B cell (primary cell): ENCODE measurements at regions not wholly inside any gene's neighbourhood (a gene's known extent, or its start where the extent isn't known, plus 50 kb on each side); places are given as distances from the start of the nearest gene placed in this dataset.

Experiments used
- ATAC-seq: fragments of 200-7000 bp; cut with Tn5 transposase; one replicate; pipeline ENCODE4 v1.10.0; 2021; ENCODE audit warnings: low read depth, mild to moderate bottlenecking, moderate number of reproducible peaks, moderate library complexity
- CTCF ChIA-PET: fragments of 350-600 bp; sonication (Branson Sonifier 250); formaldehyde crosslinking; loops from one replicate; lab custom pipeline; 2021; ENCODE audit warnings: antibody characterized with exemption, inconsistent platforms; lab: Charles Lee
- POLR2A ChIA-PET: fragments of 350-600 bp; sonication (Branson Sonifier 250); formaldehyde crosslinking; loops from one replicate; lab custom pipeline; 2021; ENCODE audit warnings: antibody characterized with exemption; lab: Charles Lee
- DNase-seq: peaks from one replicate; pipeline ENCODE4 v3.0.0; 2013
- H2AFZ ChIP-seq: 2 replicates; pipeline ENCODE4 v1.6.1; 2012; ENCODE audit warnings: mild to moderate bottlenecking, low read depth, low read length; ENCODE audit not compliant: insufficient read depth, poor library complexity, severe bottlenecking
- H3K27ac ChIP-seq, 2 donors: 1 replicate in 1 of 2; 2 replicates in 1 of 2; pipeline ENCODE4 v1.5.1; 2012 to 2013; ENCODE audit warnings: low read length in 2 of 2, mild to moderate bottlenecking in 2 of 2, moderate library complexity in 1 of 2
- H3K27me3 ChIP-seq, 4 experiments: fragments of 200-600 bp in 1 of 4; sonication (generic) in 1 of 4; replicated peaks in 1 of 4; 1 replicate in 2 of 4; 2 replicates in 2 of 4; pipeline versions ENCODE4 v1.6.1 to v1.7.0; 2013 to 2016; ENCODE audit warnings: low read length in 3 of 4, mild to moderate bottlenecking in 2 of 4, mixed read lengths in 1 of 4, moderate library complexity in 1 of 4; ENCODE audit not compliant: insufficient read depth in 4 of 4, control insufficient read depth in 3 of 4; ENCODE audit errors: control extremely low read depth in 1 of 4
- H3K36me3 ChIP-seq, 2 experiments: replicated peaks in 1 of 2; 1 replicate in 1 of 2; 2 replicates in 1 of 2; pipeline versions ENCODE4 v1.6.1 to v1.7.1; 2013; ENCODE audit warnings: low read length in 1 of 2; ENCODE audit not compliant: insufficient read depth in 2 of 2, control insufficient read depth in 1 of 2; ENCODE audit errors: control extremely low read depth in 1 of 2, extremely low read depth in 1 of 2
- H3K4me1 ChIP-seq, 2 donors: fragments of 200-600 bp in 1 of 2; sonication (generic) in 1 of 2; 1 replicate in 1 of 2; 2 replicates in 1 of 2; pipeline versions ENCODE4 v1.5.1 to v1.6.1; 2013 to 2017; ENCODE audit warnings: low read length in 2 of 2; ENCODE audit not compliant: control insufficient read depth in 2 of 2, insufficient read depth in 2 of 2
- H3K4me2 ChIP-seq: replicated peaks from 2 replicates; pipeline ENCODE3; 2012; ENCODE audit warnings: mild to moderate bottlenecking, low read depth, low read length; ENCODE audit not compliant: poor library complexity, severe bottlenecking
- H3K4me3 ChIP-seq, 5 experiments: fragments of 200-600 bp in 1 of 5; sonication (generic) in 1 of 5; 1 replicate in 3 of 5; 2 replicates in 2 of 5; pipeline versions ENCODE4 v1.5.1 to v1.7.0; 2011 to 2016; ENCODE audit warnings: low read length in 4 of 5, mild to moderate bottlenecking in 4 of 5, low read depth in 2 of 5, control low read depth in 1 of 5, moderate library complexity in 1 of 5; ENCODE audit not compliant: insufficient read depth in 1 of 5; ENCODE audit errors: control extremely low read depth in 1 of 5, extremely low read depth in 1 of 5
- H3K79me2 ChIP-seq: fragments of 200-600 bp; sonication (generic); one replicate; pipeline ENCODE4 v1.6.0; 2016; ENCODE audit warnings: low read length; ENCODE audit not compliant: control insufficient read depth, insufficient read depth
- H3K9ac ChIP-seq: fragments of 200-600 bp; sonication (generic); 2 replicates; pipeline ENCODE4 v1.6.1; 2017; ENCODE audit warnings: mild to moderate bottlenecking, low read length, moderate library complexity
- H3K9me3 ChIP-seq, 3 donors: one replicate each; pipeline versions ENCODE4 v1.6.1 to v1.7.1; 2013; ENCODE audit warnings: low read length in 2 of 3; ENCODE audit not compliant: control insufficient read depth in 2 of 3, insufficient read depth in 1 of 3; ENCODE audit errors: control extremely low read depth in 1 of 3
- H4K20me1 ChIP-seq: 2 replicates; pipeline ENCODE4 v1.6.0; 2012; ENCODE audit warnings: mild to moderate bottlenecking, low read length; ENCODE audit not compliant: insufficient read depth, control insufficient read depth, poor library complexity, severe bottlenecking
- H3K27ac Mint-ChIP-seq: one replicate; pipeline ENCODE4 v1.8.0; 2021; ENCODE audit warnings: mixed read lengths
- H3K27me3 Mint-ChIP-seq: one replicate; pipeline ENCODE4 v1.8.0; 2021; ENCODE audit warnings: mixed read lengths
- H3K4me1 Mint-ChIP-seq: one replicate; pipeline ENCODE4 v1.8.0; 2021; ENCODE audit warnings: mixed read lengths
- H3K4me3 Mint-ChIP-seq: one replicate; pipeline ENCODE4 v1.8.0; 2021; ENCODE audit warnings: mixed read lengths
- H3K9me3 Mint-ChIP-seq: one replicate; pipeline ENCODE4 v1.8.0; 2022; ENCODE audit warnings: mixed read lengths; ENCODE audit not compliant: insufficient read depth
- CTCF ChIP-seq: fragments of 200-600 bp; IDR thresholded peaks from one replicate; pipeline ENCODE4 v1.8.0; 2022; ENCODE audit warnings: antibody characterized with exemption, mild to moderate bottlenecking
- EZH2 ChIP-seq: IDR thresholded peaks from 2 replicates; pipeline ENCODE4 v1.6.1; 2012; ENCODE audit warnings: borderline replicate concordance, low read depth, mild to moderate bottlenecking, moderate library complexity, low read length; ENCODE audit not compliant: insufficient read depth, poor library complexity, severe bottlenecking
- WGBS: methylation state at CpG from one replicate; pipeline ENCODE4 v1.1.5; 2013; ENCODE audit warnings: missing lambda C conversion rate; ENCODE audit not compliant: insufficient coverage; 5-methylcytosine and 5-hydroxymethylcytosine counted together
- intact Hi-C: fragments of 100-400 bp; cut with micrococcal nuclease; formaldehyde crosslinking; loops from one replicate; pipeline ENCODE4 v1.10.0; 2022

GRCh38 chr5:42963412-42963811 lies 76.7 kb downstream of the ANXA2R start:
- H3K27me3 ChIP-seq: no peaks in the 10 kb centered on the region
- TF ChIP-seq CTCF: no peak
- no peak for TF ChIP-seq EZH2
- no peak for DNase-seq
- peaks cover 10% of the 10 kb centered on the region for H3K4me1 Mint-ChIP-seq
- H3K4me1 ChIP-seq: peaks cover 0 to 3% of the 10 kb centered on the region in 2 donors
- POLR2A ChIA-PET: no interaction called here
- CTCF ChIA-PET: interaction anchor here (1.5 kb wide), 1 partner anchor 78 kb away, joined by 4 read pairs; no protein-coding TSS in a partner anchor
- no peak for ATAC-seq
- no peak overlapping the region for H3K4me3 Mint-ChIP-seq
- H3K9me3 Mint-ChIP-seq: no peaks in the 10 kb centered on the region
- WGBS: no CpG with 5 or more reads among the region's 1 CpG
- no peaks in the 10 kb centered on the region for H3K27me3 Mint-ChIP-seq
- no peak overlapping the region for H3K4me2 ChIP-seq
- no peaks in the 10 kb centered on the region for H4K20me1 ChIP-seq
- intact Hi-C loops: no loop called here
- H3K36me3 ChIP-seq: no peaks in the 10 kb centered on the region
- H2AFZ ChIP-seq: no peak overlapping the region
- H3K9me3 ChIP-seq: no peaks in the 10 kb centered on the region
- H3K4me3 ChIP-seq: no peak overlapping the region
- H3K79me2 ChIP-seq: no peaks in the 10 kb centered on the region
- H3K27ac Mint-ChIP-seq: no peak overlapping the region
- H3K27ac ChIP-seq: no peak overlapping the region
- H3K9ac ChIP-seq: no peak overlapping the region

- no CpG with 5 or more reads among the region's 2 CpGs for WGBS
- H3K79me2 ChIP-seq: no peaks in the 10 kb centered on the region
- TF ChIP-seq EZH2 (no peak), CTCF (no peak)
- peaks cover 0 to 3% of the 10 kb centered on the region in 2 donors for H3K4me1 ChIP-seq
- ChIA-PET POLR2A (no interaction called here), CTCF (no interaction called here)
- no peaks in the 10 kb centered on the region for H3K36me3 ChIP-seq
- no peak overlapping the region for H3K4me2 ChIP-seq
- Mint-ChIP-seq H3K9me3 (no peaks in the 10 kb centered on the region), H3K27ac (no peak overlapping the region), H3K4me3 (no peak overlapping the region), H3K4me1 (peaks cover 10% of the 10 kb centered on the region), H3K27me3 (no peaks in the 10 kb centered on the region)
- intact Hi-C loops: no loop called here
- no peak overlapping the region for H3K27ac ChIP-seq
- no peak overlapping the region for H3K9ac ChIP-seq
- no peaks in the 10 kb centered on the region for H4K20me1 ChIP-seq
- H3K4me3 ChIP-seq: no peak overlapping the region
- H2AFZ ChIP-seq: no peak overlapping the region
- ATAC-seq: no peak
- H3K27me3 ChIP-seq: no peaks in the 10 kb centered on the region
- no peaks in the 10 kb centered on the region for H3K9me3 ChIP-seq
- DNase-seq: no peak
Observed at GRCh38 chr5:42962124-42962523, 78.0 kb downstream of the ANXA2R start.
